Neural cell (in vitro differentiated cells): ENCODE measurements at regions not wholly inside any gene's neighbourhood (a gene's known extent, or its start where the extent isn't known, plus 50 kb on each side); places are given as distances from the start of the nearest gene placed in this dataset.
"Not testable (repeated sequence)": the region's sequence is repeated elsewhere in the genome, so short reads cannot be mapped to it uniquely, and the experiment has no call there.

Experiments used
- H2AFZ ChIP-seq: fragments of 200-600, 300-800 bp; sonication (generic), shearing (Covaris generic); 2 replicates; pipeline ENCODE4 v1.6.0; 2014; ENCODE audit warnings: low read depth, mild to moderate bottlenecking, antibody characterized with exemption, low read length, moderate library complexity
- H3F3A ChIP-seq: fragments of 200-600 bp; shearing (Covaris generic); 2 replicates; pipeline ENCODE4 v1.6.1; 2016; ENCODE audit warnings: mild to moderate bottlenecking, moderate library complexity, mixed read lengths, antibody characterized with exemption, low read length; ENCODE audit not compliant: insufficient read depth, poor library complexity, severe bottlenecking
- H3K27ac ChIP-seq: fragments of 200-600, 300-800 bp; sonication (generic), shearing (Covaris generic); 2 replicates; pipeline ENCODE4 v1.5.1; 2014; ENCODE audit warnings: mild to moderate bottlenecking, low read length, moderate library complexity
- H3K27me3 ChIP-seq: fragments of 300-800, 200-600 bp; sonication (generic), shearing (Covaris generic); 2 replicates; pipeline ENCODE4 v1.6.0; 2014; ENCODE audit warnings: mild to moderate bottlenecking, low read depth, low read length, moderate library complexity; ENCODE audit not compliant: insufficient read depth
- H3K36me3 ChIP-seq: fragments of 300-800, 200-600 bp; sonication (generic), shearing (Covaris generic); 2 replicates; pipeline ENCODE4 v1.5.1; 2014; ENCODE audit warnings: mild to moderate bottlenecking, antibody characterized with exemption, low read length, moderate library complexity; ENCODE audit not compliant: insufficient read depth
- H3K4me2 ChIP-seq: fragments of 300-800, 200-600 bp; sonication (generic), shearing (Covaris generic); 2 replicates; pipeline ENCODE4 v1.6.0; 2014; ENCODE audit warnings: mild to moderate bottlenecking, low read length
- H3K4me3 ChIP-seq: fragments of 300-800, 200-600 bp; sonication (generic), shearing (Covaris generic); 2 replicates; pipeline ENCODE4 v1.5.1; 2014; ENCODE audit warnings: mild to moderate bottlenecking, low read length, moderate library complexity
- H3K79me2 ChIP-seq: fragments of 200-600 bp; shearing (Covaris generic); replicated peaks from 2 replicates; pipeline ENCODE4 v1.6.0; 2014; ENCODE audit warnings: mild to moderate bottlenecking, low read length, moderate library complexity; ENCODE audit not compliant: insufficient read depth
- H3K9ac ChIP-seq: fragments of 300-800, 200-600 bp; sonication (generic), shearing (Covaris generic); 2 replicates; pipeline ENCODE4 v1.6.1; 2016; ENCODE audit warnings: mild to moderate bottlenecking, low read length, mixed read lengths
- H3K9me2 ChIP-seq: fragments of 200-600 bp; shearing (Covaris generic); 2 replicates; pipeline ENCODE4 v1.6.1; 2016; ENCODE audit warnings: mild to moderate bottlenecking, low read length, mixed read lengths; ENCODE audit not compliant: insufficient read depth
- H3K9me3 ChIP-seq: fragments of 200-600, 300-800 bp; sonication (generic), shearing (Covaris generic); 2 replicates; pipeline ENCODE4 v1.6.1; 2016; ENCODE audit warnings: mild to moderate bottlenecking, mixed run types, low read length, moderate library complexity, mixed read lengths
- H4K20me1 ChIP-seq: fragments of 200-600 bp; shearing (Covaris generic); 2 replicates; pipeline ENCODE4 v1.6.1; 2016; ENCODE audit warnings: mild to moderate bottlenecking, mixed run types; ENCODE audit not compliant: insufficient read depth
- CTCF ChIP-seq: fragments of 450-650 bp; IDR thresholded peaks from 2 replicates; pipeline ENCODE4 v1.5.1; 2014; ENCODE audit warnings: antibody characterized with exemption, mild to moderate bottlenecking, moderate library complexity; ENCODE audit not compliant: poor library complexity, severe bottlenecking
- EP300 ChIP-seq: fragments of 450-650 bp; conservative IDR thresholded peaks from 2 replicates; pipeline ENCODE4 v1.6.1; 2014; ENCODE audit warnings: antibody characterized with exemption, mild to moderate bottlenecking, moderate library complexity; ENCODE audit not compliant: poor library complexity, severe bottlenecking
- EZH2 ChIP-seq: fragments of 200-600, 300-800 bp; shearing (Covaris generic), sonication (generic); IDR thresholded peaks from 2 replicates; pipeline ENCODE4 v1.6.1; 2014; ENCODE audit warnings: antibody characterized with exemption, low read length, borderline replicate concordance, mild to moderate bottlenecking; ENCODE audit not compliant: insufficient read depth, poor library complexity, severe bottlenecking
- MXI1 ChIP-seq: fragments of 450-650 bp; conservative IDR thresholded peaks from 2 replicates; pipeline ENCODE4 v1.6.1; 2014; ENCODE audit warnings: antibody characterized with exemption, mild to moderate bottlenecking; ENCODE audit not compliant: poor library complexity, severe bottlenecking
- POLR2AphosphoS5 ChIP-seq: IDR thresholded peaks from 2 replicates; pipeline ENCODE4 v1.6.1; 2012
- RAD21 ChIP-seq: fragments of 450-650 bp; conservative IDR thresholded peaks from 2 replicates; pipeline ENCODE4 v1.6.1; 2014; ENCODE audit warnings: antibody characterized with exemption, mild to moderate bottlenecking, moderate library complexity
- REST ChIP-seq: IDR thresholded peaks from 2 replicates; pipeline ENCODE4 v1.6.1; 2012; ENCODE audit warnings: borderline replicate concordance
- SMC3 ChIP-seq: fragments of 450-650 bp; conservative IDR thresholded peaks from 2 replicates; pipeline ENCODE4 v1.6.1; 2014; ENCODE audit warnings: antibody characterized with exemption, mild to moderate bottlenecking, moderate library complexity; ENCODE audit not compliant: poor library complexity
- TAF1 ChIP-seq: IDR thresholded peaks from 2 replicates; pipeline ENCODE4 v1.6.1; 2012; ENCODE audit warnings: low read depth

DNA sequence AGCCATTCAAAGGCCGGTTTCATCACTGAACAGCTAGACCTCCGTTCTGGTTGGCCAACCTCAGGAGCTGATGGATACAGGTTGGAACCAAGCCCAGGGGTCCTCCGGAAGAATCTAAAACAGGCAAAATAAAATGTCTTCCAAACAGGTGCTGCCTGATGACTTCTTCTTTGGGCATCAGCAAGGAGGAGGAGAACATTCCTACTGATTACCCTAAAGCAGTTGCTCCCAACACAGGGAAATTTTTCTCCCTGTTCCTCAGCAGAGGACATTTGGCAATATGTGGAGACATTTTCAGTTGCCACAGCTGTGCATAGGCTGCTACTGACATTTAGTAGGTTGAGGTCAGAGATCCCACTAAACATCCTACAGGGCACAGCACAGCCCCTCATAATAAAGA is 319.3 kb upstream of the PPARGC1A start:
- no peaks in the 10 kb centered on the region for H3K36me3 ChIP-seq
- H3K4me3 ChIP-seq: no peak overlapping the region
- H4K20me1 ChIP-seq: no peaks in the 10 kb centered on the region
- H3K9ac ChIP-seq: no peak overlapping the region
- no peak overlapping the region for H3K4me2 ChIP-seq
- no peaks in the 10 kb centered on the region for H3K9me3 ChIP-seq
- H3F3A ChIP-seq: no peaks in the 10 kb centered on the region
- H3K27me3 ChIP-seq: no peaks in the 10 kb centered on the region
- TF ChIP-seq MXI1: no peak
- no peak for TF ChIP-seq EP300
- TF ChIP-seq REST: no peak
- TF ChIP-seq SMC3: no peak
- TF ChIP-seq EZH2: no peak
- no peak for TF ChIP-seq CTCF
- TF ChIP-seq POLR2AphosphoS5: no peak
- no peak for TF ChIP-seq TAF1
- no peak for TF ChIP-seq RAD21
- no peaks in the 10 kb centered on the region for H3K9me2 ChIP-seq
- H2AFZ ChIP-seq: no peak overlapping the region
- no peaks in the 10 kb centered on the region for H3K79me2 ChIP-seq
- H3K27ac ChIP-seq: no peak overlapping the region

- Histone ChIP-seq H3K4me3 (no peak overlapping the region), H3K27me3 (no peaks in the 10 kb centered on the region), H3K27ac (no peak overlapping the region), H3K36me3 (no peaks in the 10 kb centered on the region), H3K79me2 (no peaks in the 10 kb centered on the region), H3F3A (no peaks in the 10 kb centered on the region), H2AFZ (no peak overlapping the region), H3K4me2 (no peak overlapping the region), H4K20me1 (no peaks in the 10 kb centered on the region), H3K9me3 (no peaks in the 10 kb centered on the region), H3K9me2 (no peaks in the 10 kb centered on the region), H3K9ac (no peak overlapping the region)
- TF ChIP-seq SMC3: no peak
- no peak for TF ChIP-seq EZH2
- TF ChIP-seq TAF1: no peak
- no peak for TF ChIP-seq REST
- no peak for TF ChIP-seq CTCF
- no peak for TF ChIP-seq EP300
- no peak for TF ChIP-seq POLR2AphosphoS5
- TF ChIP-seq MXI1: no peak
- TF ChIP-seq RAD21: no peak
Measured at GRCh38 chr4:24208691-24209090, 318.8 kb upstream of the PPARGC1A start.

DNA sequence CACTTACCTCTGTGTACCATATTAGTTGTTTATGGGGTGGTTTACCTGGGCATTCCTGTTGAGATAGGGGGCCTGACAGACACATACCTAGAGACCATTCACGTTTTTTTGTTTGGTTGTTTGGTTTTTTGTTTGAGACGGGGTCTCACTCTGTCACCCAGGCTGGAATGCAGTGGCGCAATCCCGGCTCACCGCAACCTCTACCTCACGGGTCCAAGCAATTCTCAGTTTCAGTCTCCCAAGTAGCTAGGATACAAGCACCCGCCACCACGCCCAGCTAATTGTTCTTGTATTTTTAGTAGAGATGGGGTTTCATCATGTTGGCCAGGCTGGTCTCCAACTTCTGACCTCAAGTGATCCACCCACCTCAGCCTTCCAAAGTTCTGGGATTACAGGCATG is 314.9 kb upstream of the PPARGC1A start:
- H4K20me1 ChIP-seq, H3K36me3 ChIP-seq, H3K9me2 ChIP-seq, H3K27me3 ChIP-seq, H3K9ac ChIP-seq, H3F3A ChIP-seq, H3K4me2 ChIP-seq, H2AFZ ChIP-seq, H3K79me2 ChIP-seq, H3K27ac ChIP-seq, H3K9me3 ChIP-seq, H3K4me3 ChIP-seq: not testable (repeated sequence)
